GM19025 (cell line): ENCODE measurements at regions not wholly inside any gene's neighbourhood (a gene's known extent, or its start where the extent isn't known, plus 50 kb on each side); places are given as distances from the start of the nearest gene placed in this dataset.

Source experiments
- ATAC-seq: cut with Tn5 transposase; IDR thresholded peaks from one replicate; pipeline ENCODE4 v1.9.1; 2021; ENCODE audit warnings: mild to moderate bottlenecking, low read depth, moderate library complexity; ENCODE audit not compliant: unreplicated experiment

GRCh38 chr18:78662879-78663278 lies 316.7 kb upstream of the SALL3 start:
- no peak for ATAC-seq

DNA sequence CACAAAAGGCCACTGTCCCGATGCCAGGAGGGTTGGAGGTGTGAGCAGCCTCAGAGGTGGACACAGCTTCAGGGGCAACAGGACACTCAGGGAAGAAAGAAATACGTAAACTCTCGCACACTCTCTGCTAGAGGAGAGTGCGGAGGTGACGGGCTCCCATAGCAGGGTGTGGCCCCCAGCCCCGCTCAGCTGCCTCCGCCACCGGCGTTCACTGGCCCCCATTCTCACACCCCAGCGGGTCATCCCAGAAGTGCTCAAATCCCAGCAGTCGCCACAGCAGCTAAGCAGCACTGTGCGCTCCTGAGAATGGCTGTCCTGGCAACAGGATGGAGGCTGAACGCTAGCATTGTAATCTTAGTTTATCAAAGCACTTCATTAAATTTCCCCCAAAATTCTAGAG lies 315.6 kb upstream of the SALL3 start:
- no peak for ATAC-seq

GRCh38 chr18:78664848-78665247 lies 314.8 kb upstream of the SALL3 start:
- ATAC-seq = no peak

GRCh38 chr18:78665644-78666043 lies 314.0 kb upstream of the SALL3 start:
- ATAC-seq = no peak

DNA sequence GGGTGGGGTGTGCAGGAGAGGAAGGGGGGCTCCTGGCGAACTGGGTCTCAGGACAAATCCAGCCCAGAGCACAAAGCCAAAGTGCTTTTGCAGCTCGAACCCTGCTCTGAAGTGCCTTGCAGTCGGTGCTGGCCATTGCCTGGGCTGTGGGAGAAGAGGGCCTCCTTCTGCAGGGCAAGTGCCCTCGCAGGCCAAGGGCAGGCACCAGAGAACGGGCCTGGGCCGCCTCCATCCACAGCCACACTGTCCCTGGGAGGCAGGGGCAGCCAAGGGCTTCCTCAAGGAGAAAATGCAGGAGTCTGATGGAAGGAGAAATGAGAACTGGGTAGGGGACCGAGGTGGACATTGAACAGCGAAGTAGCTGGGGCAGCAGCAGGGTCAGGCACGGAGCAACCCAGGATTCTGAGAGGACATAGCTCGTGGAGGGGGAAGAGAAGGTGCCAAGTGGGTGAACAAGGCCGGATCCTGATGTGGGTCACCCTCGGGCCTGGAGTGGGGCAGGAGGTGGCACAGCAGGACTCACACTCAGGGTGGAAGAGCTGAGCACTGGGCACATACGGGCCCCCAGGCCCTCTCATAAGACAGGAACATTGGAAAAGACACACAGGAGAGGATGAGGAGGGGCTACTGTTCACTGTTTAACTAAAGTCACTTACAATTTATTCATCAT lies 312.8 kb upstream of the SALL3 start:
- ATAC-seq = no peak

- ATAC-seq = no peak
Observed at GRCh38 chr18:78670778-78671391, 308.7 kb upstream of the SALL3 start.

- no peak for ATAC-seq
Observed at GRCh38 chr18:78671551-78671950, 308.1 kb upstream of the SALL3 start.

- no peak for ATAC-seq
Observed at GRCh38 chr18:78672862-78673446, 306.7 kb upstream of the SALL3 start.

DNA sequence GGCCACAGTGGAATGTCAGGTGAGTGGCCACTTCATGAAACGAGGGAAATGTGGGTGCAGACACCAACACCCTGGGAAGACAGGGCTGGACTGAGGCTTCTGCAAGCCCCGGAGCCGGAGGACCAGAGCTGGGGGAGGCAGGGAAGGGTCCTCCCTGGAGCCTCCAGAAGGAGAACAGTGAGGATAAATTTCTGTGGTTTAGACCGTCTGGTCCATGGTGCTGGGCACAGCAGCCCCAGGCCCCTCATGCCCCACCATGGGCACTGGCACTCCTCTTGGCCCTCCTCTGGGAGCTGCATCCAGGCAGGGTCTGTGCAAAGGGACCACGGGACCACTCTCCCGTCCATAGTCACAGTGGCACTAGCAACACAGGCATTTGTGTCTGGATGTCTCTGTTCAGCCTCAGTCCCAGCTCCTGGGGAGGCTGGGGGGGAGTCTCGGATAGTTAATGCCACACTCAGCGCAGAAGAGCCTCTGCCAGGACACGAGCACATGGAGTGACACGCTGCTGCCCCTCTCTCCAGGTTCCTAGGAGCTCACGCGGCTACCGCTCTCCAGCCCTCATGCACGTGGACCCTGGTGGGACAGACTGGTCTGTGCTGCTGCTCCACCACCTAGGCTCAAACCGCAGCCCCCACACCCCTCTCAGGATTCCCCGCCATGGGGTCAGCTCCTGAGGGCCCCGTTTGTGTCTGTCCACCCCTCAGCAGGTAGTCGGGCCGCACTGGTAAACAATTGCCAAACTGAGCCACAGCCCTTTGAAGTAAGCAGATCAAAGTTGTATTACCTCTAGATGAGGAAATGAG lies 305.9 kb upstream of the SALL3 start:
- ATAC-seq = no peak

- ATAC-seq = no peak
Observed at GRCh38 chr18:78675231-78675630, 304.4 kb upstream of the SALL3 start.

DNA sequence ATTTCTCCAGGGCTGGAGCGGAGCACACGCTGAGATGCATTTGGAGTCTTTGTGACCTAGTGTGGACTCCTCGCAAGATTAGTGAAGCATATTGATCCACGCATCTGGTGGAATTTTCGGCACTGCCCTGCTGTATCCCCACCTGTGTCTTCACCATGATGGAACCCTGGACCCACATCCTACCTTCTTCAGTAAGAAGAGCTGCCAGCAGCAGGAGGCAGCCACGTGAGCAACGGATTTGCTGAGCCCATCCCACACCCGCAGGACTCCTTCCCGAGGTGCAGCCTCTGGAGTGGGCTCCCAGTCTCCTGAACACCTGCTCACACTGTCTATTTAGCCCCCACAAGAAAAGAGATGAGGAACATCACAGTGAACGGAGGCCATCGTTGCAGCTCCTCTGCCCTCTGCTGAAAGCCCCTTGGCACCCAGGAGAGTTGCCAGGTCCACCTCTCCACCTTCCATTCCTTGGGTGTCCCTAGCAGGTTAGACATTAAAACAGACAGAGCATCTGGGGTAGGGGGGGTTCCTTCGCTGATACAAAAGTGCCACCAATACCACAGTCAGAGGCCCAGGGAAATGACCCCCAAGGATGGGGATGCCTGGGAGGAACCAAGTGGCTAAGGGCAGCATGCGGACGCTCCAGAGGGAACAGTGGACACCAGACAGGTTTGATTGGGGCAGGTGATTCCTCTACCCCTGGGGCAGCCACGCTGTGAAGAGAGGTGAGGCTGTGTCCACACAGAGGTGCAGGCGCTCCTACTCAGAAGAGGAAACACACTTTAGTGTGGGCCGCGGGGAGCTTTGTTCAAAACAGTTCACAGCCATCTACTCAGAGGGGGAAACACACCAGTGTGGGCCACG lies 302.8 kb upstream of the SALL3 start:
- no peak for ATAC-seq

GRCh38 chr18:78677483-78678317 lies 301.9 kb upstream of the SALL3 start:
- ATAC-seq = no peak

DNA sequence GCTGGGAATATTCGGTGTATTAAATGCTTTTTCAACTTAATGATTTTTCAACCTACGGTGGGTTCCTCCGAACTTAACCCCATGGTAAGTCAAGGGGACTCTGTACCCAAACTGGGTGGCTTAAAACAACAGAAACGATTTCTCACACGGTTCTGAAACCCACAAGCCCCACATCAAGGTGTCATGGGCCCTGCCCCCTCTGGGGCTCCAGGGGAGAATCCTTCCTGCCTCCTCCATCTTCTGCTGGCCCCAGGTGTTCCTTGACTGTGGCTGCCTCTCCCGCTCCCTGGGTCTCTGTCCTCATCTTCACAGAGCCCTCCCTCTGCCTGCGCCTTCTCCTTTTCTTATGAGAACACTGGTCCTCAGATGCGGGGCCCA lies 301.3 kb upstream of the SALL3 start:
- ATAC-seq = no peak

GRCh38 chr18:78679031-78679430 lies 300.6 kb upstream of the SALL3 start:
- ATAC-seq = no peak

GRCh38 chr18:78679613-78680260 lies 299.9 kb upstream of the SALL3 start:
- ATAC-seq = no peak

GRCh38 chr18:78681396-78681795 lies 298.2 kb upstream of the SALL3 start:
- ATAC-seq = no peak

GRCh38 chr18:78681934-78682333 lies 297.7 kb upstream of the SALL3 start:
- no peak for ATAC-seq

GRCh38 chr18:78682716-78683115 lies 296.9 kb upstream of the SALL3 start:
- ATAC-seq = no peak
